H9 (cell line): ENCODE measurements at regions not wholly inside any gene's neighbourhood (a gene's known extent, or its start where the extent isn't known, plus 50 kb on each side); places are given as distances from the start of the nearest gene placed in this dataset.

ENCODE experiments used
- DNase-seq: peaks from one replicate; pipeline ENCODE4 v3.0.0-alpha.2; 2017
- H2AFZ ChIP-seq: one replicate; pipeline ENCODE4 v1.6.1; 2013; ENCODE audit warnings: mild to moderate bottlenecking, low read length, control low read depth, moderate library complexity
- H2AK5ac ChIP-seq: 2 replicates; pipeline ENCODE4 v1.6.1; 2013; ENCODE audit warnings: low read length, control low read depth, mixed read lengths; ENCODE audit not compliant: insufficient read length
- H2BK120ac ChIP-seq: one replicate; pipeline ENCODE4 v1.6.1; 2013; ENCODE audit warnings: low read depth, mild to moderate bottlenecking, low read length, control low read depth, inconsistent platforms; ENCODE audit not compliant: poor library complexity, severe bottlenecking
- H2BK12ac ChIP-seq: 2 replicates; pipeline ENCODE4 v1.6.1; 2013; ENCODE audit warnings: low read length, control low read depth, mixed read lengths, low read depth; ENCODE audit not compliant: insufficient read length
- H2BK15ac ChIP-seq: 2 replicates; pipeline ENCODE4 v1.6.1; 2013; ENCODE audit warnings: low read depth, low read length, control low read depth
- H2BK20ac ChIP-seq: one replicate; pipeline ENCODE4 v1.6.1; 2013; ENCODE audit warnings: low read depth, mild to moderate bottlenecking, low read length, control low read depth, inconsistent platforms; ENCODE audit not compliant: poor library complexity, severe bottlenecking
- H2BK5ac ChIP-seq: 2 replicates; pipeline ENCODE4 v1.6.1; 2013; ENCODE audit warnings: low read length, control low read depth, mixed read lengths; ENCODE audit not compliant: insufficient read length
- H3K14ac ChIP-seq: 2 replicates; pipeline ENCODE4 v1.6.1; 2013; ENCODE audit warnings: low read length, control low read depth; ENCODE audit not compliant: insufficient read depth
- H3K18ac ChIP-seq: 2 replicates; pipeline ENCODE4 v1.6.1; 2013; ENCODE audit warnings: low read depth, mild to moderate bottlenecking, mixed read lengths, low read length, control low read depth; ENCODE audit not compliant: insufficient read length
- H3K23ac ChIP-seq: 2 replicates; pipeline ENCODE4 v1.6.1; 2013; ENCODE audit warnings: low read length, control low read depth, mixed read lengths, low read depth; ENCODE audit not compliant: insufficient read length
- H3K23me2 ChIP-seq: 2 replicates; pipeline ENCODE4 v1.6.1; 2013; ENCODE audit warnings: low read depth, mild to moderate bottlenecking, mixed read lengths, low read length, control low read depth; ENCODE audit not compliant: insufficient read length, poor library complexity, severe bottlenecking
- H3K27ac ChIP-seq: 2 replicates; pipeline ENCODE4 v1.5.1; 2013; ENCODE audit warnings: low read length, control low read depth, mixed read lengths, low read depth; ENCODE audit not compliant: insufficient read length
- H3K27me3 ChIP-seq: 2 replicates; pipeline ENCODE4 v1.6.1; 2013; ENCODE audit warnings: low read length, control low read depth, inconsistent platforms; ENCODE audit not compliant: insufficient read depth
- H3K4ac ChIP-seq: 2 replicates; pipeline ENCODE4 v1.6.1; 2013; ENCODE audit warnings: low read depth, mild to moderate bottlenecking, control low read depth, inconsistent platforms, low read length, moderate library complexity
- H3K4me1 ChIP-seq: 2 replicates; pipeline ENCODE4 v1.6.1; 2013; ENCODE audit warnings: low read length, control low read depth, inconsistent platforms; ENCODE audit not compliant: insufficient read depth
- H3K4me2 ChIP-seq: 2 replicates; pipeline ENCODE4 v1.6.1; 2013; ENCODE audit warnings: low read length, control low read depth, mixed read lengths; ENCODE audit not compliant: insufficient read length, insufficient read depth
- H3K56ac ChIP-seq: 2 replicates; pipeline ENCODE4 v1.6.1; 2013; ENCODE audit warnings: low read depth, mild to moderate bottlenecking, mixed read lengths, low read length, control low read depth; ENCODE audit not compliant: insufficient read length
- H3K79me1 ChIP-seq: 2 replicates; pipeline ENCODE4 v1.6.1; 2013; ENCODE audit warnings: low read depth, mild to moderate bottlenecking, moderate library complexity, low read length, control low read depth, inconsistent platforms; ENCODE audit not compliant: insufficient read depth, poor library complexity, severe bottlenecking
- H3K79me2 ChIP-seq: 2 replicates; pipeline ENCODE4 v1.6.1; 2013; ENCODE audit warnings: low read length, control low read depth, inconsistent platforms; ENCODE audit not compliant: insufficient read depth
- H3K9ac ChIP-seq: 2 replicates; pipeline ENCODE4 v1.6.1; 2013; ENCODE audit warnings: low read length, control low read depth, mixed read lengths; ENCODE audit not compliant: insufficient read length; ENCODE audit errors: extremely low read depth
- H3K9me3 ChIP-seq: one replicate; pipeline ENCODE4 v1.6.1; 2013; ENCODE audit warnings: low read depth, low read length, inconsistent platforms; ENCODE audit not compliant: control insufficient read depth
- H3T11ph ChIP-seq: one replicate; pipeline ENCODE4 v1.6.1; 2013; ENCODE audit warnings: mild to moderate bottlenecking, low read length, control low read depth, inconsistent platforms
- H4K20me1 ChIP-seq: one replicate; pipeline ENCODE4 v1.6.1; 2013; ENCODE audit not compliant: control insufficient read depth, insufficient read length, insufficient read depth
- H4K5ac ChIP-seq: 2 replicates; pipeline ENCODE4 v1.6.1; 2013; ENCODE audit warnings: low read depth, mild to moderate bottlenecking, mixed read lengths, low read length, control low read depth; ENCODE audit not compliant: insufficient read length
- H4K8ac ChIP-seq: replicated peaks from 2 replicates; pipeline ENCODE4 v1.6.1; 2013; ENCODE audit warnings: low read length, control low read depth, mixed read lengths, low read depth; ENCODE audit not compliant: insufficient read length
- H4K91ac ChIP-seq: 2 replicates; pipeline ENCODE4 v1.6.1; 2013; ENCODE audit warnings: low read depth, mild to moderate bottlenecking, moderate library complexity, mixed read lengths, low read length, control low read depth; ENCODE audit not compliant: insufficient read length
- H3K27ac Mint-ChIP-seq, 3 experiments: 2 replicates in 2 of 3; 3 replicates in 1 of 3; pipeline ENCODE4 v1.8.0; 2020 to 2021; ENCODE audit warnings: mixed read lengths in 3 of 3, mild to moderate bottlenecking in 1 of 3, moderate library complexity in 1 of 3
- H3K27me3 Mint-ChIP-seq: 2 replicates; pipeline ENCODE4 v1.8.0; 2021; ENCODE audit warnings: low read depth, mild to moderate bottlenecking, moderate library complexity, mixed read lengths
- H3K36me3 Mint-ChIP-seq, 3 experiments: 2 replicates in 2 of 3; 3 replicates in 1 of 3; pipeline ENCODE4 v1.8.0; 2020 to 2021; ENCODE audit warnings: low read depth in 3 of 3, mixed read lengths in 3 of 3; ENCODE audit not compliant: insufficient read depth in 1 of 3
- H3K4me1 Mint-ChIP-seq, 2 experiments: 2 replicates each; pipeline ENCODE4 v1.8.0; 2020; ENCODE audit warnings: mixed read lengths in 2 of 2
- H3K4me3 Mint-ChIP-seq, 2 experiments: 2 replicates in 1 of 2; 3 replicates in 1 of 2; pipeline ENCODE4 v1.8.0; 2020 to 2021; ENCODE audit warnings: mild to moderate bottlenecking in 2 of 2, mixed read lengths in 2 of 2, moderate library complexity in 1 of 2
- H3K9me3 Mint-ChIP-seq, 2 experiments: 2 replicates in 1 of 2; 3 replicates in 1 of 2; pipeline ENCODE4 v1.8.0; 2020; ENCODE audit warnings: mild to moderate bottlenecking in 2 of 2, mixed read lengths in 2 of 2, moderate library complexity in 1 of 2
- CTCF ChIP-seq: fragments of 200-600 bp; sonication (generic); conservative IDR thresholded peaks from 3 replicates; pipeline ENCODE4 v1.8.0; 2021; ENCODE audit warnings: antibody characterized with exemption, mild to moderate bottlenecking
- WGBS: extraction: QIAGEN DNeasy Blood & Tissue Kit; methylation state at CpG from one replicate; pipeline ENCODE4 v1.1.7; 2013; ENCODE audit warnings: missing lambda C conversion rate, low lambda C conversion rate, mixed read lengths; ENCODE audit not compliant: insufficient read length; ENCODE audit errors: extremely low coverage; 5-methylcytosine and 5-hydroxymethylcytosine counted together

- Histone ChIP-seq H3K56ac (no peak overlapping the region), H4K91ac (no peak overlapping the region)
Measured at GRCh38 chr22:47237890-47238480, 475.5 kb downstream of the TBC1D22A start.

More at GRCh38 chr22:47237890-47238480, 475.5 kb downstream of the TBC1D22A start:
- H2AK5ac ChIP-seq: no peak overlapping the region
- peak overlapping the region in 1 of 3 experiments; percentile 87; a peak in 1 of 7 replicates for H3K27ac Mint-ChIP-seq
- no peaks in the 10 kb centered on the region for H4K20me1 ChIP-seq
- H3K4me1 Mint-ChIP-seq: no peaks in the 10 kb centered on the region
- no peak overlapping the region for H2BK120ac ChIP-seq
- H3K23ac ChIP-seq: no peak overlapping the region
- no peak overlapping the region for H4K8ac ChIP-seq
- H2BK15ac ChIP-seq: no peak overlapping the region
- no peak overlapping the region for H2BK20ac ChIP-seq
- no peak overlapping the region for H3K18ac ChIP-seq
- no peak overlapping the region for H2BK12ac ChIP-seq
- peaks cover 5% of the 10 kb centered on the region for H3K27me3 Mint-ChIP-seq
- WGBS: no CpG with 5 or more reads among the region's 7 CpGs
- H3K27me3 ChIP-seq: no peaks in the 10 kb centered on the region
- H3K79me1 ChIP-seq: no peaks in the 10 kb centered on the region
- H3K23me2 ChIP-seq: no peaks in the 10 kb centered on the region
- TF ChIP-seq CTCF: no peak
- H3K4me2 ChIP-seq: no peak overlapping the region
- H3K9me3 Mint-ChIP-seq: peaks cover 18 to 67% of the 10 kb centered on the region in 2 experiments
- H4K5ac ChIP-seq: no peak overlapping the region
- no peak for DNase-seq
- H3K27ac ChIP-seq: no peak overlapping the region
- no peak overlapping the region; a peak in 1 of 5 replicates for H3K4me3 Mint-ChIP-seq
- H2BK5ac ChIP-seq: no peak overlapping the region
- H3K4ac ChIP-seq: no peak overlapping the region
- no peak overlapping the region for H3T11ph ChIP-seq
- H3K4me1 ChIP-seq: no peaks in the 10 kb centered on the region
- no peak overlapping the region for H2AFZ ChIP-seq
- no peaks in the 10 kb centered on the region for H3K79me2 ChIP-seq
- H3K9ac ChIP-seq: no peak overlapping the region
- peaks cover 68% of the 10 kb centered on the region for H3K9me3 ChIP-seq
- H3K36me3 Mint-ChIP-seq: peaks cover 4 to 23% (median 9%) of the 10 kb centered on the region in 3 experiments; a peak in 5 of 7 replicates
- no peak overlapping the region for H3K14ac ChIP-seq
